ENCODE measurements at regions not wholly inside any gene's neighbourhood (a gene's known extent, or its start where the extent isn't known, plus 50 kb on each side); places are given as distances from the start of the nearest gene placed in this dataset.

DNA sequence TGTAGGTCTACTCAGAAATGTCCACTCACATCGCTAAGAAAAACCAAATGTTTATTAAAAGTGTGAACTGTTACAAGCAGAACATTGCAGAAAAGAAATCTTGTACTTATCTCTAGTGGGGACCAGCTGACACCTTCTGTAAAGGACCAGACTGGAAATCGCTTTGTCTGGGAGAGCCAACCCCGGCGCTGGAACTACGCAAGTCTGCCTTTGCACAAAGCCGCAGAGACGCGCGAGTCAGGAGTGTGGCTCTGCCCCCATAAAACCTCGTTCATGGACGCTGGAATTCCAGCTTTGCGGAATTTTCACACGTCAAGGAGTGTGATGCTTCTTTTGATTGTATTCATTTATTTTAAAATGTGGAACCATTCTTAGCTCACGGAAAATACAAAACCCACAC, 141.9 kb upstream of the SALL3 start:
- TF ChIP-seq CTCF (IDR thresholded peaks at IDR 0.05; ENCODE audit: low read depth, low read length, poor library complexity, severe bottlenecking) = no peak
- TF ChIP-seq EZH2phosphoT487 (IDR thresholded peaks at IDR 0.05; ENCODE audit: borderline replicate concordance, low read length) = no peak
